ENCODE measurements at regions not wholly inside any gene's neighbourhood (a gene's known extent, or its start where the extent isn't known, plus 50 kb on each side); places are given as distances from the start of the nearest gene placed in this dataset.

- no peak for TF ChIP-seq CTCF (IDR thresholded peaks at IDR 0.05; ENCODE audit: insufficient read depth, low read length, poor library complexity, severe bottlenecking)
- DNase-seq (ENCODE audit: low read depth): no peak
- Histone ChIP-seq H3K36me3 (ENCODE audit: control insufficient read depth, insufficient read depth, low read length) (no peaks in the 10 kb centered on the region), H3K4me3 (ENCODE audit: low read depth, low read length) (no peak overlapping the region), H3K27me3 (ENCODE audit: control insufficient read depth, insufficient read depth, low read length) (no peaks in the 10 kb centered on the region)
Measured at GRCh38 chr2:175568109-175568730, 386.7 kb upstream of the ATP5MC3 start.

- H3K4me3 ChIP-seq (ENCODE audit: low read depth, low read length): no peak overlapping the region
- TF ChIP-seq CTCF (IDR thresholded peaks at IDR 0.05; ENCODE audit: insufficient read depth, low read length, poor library complexity, severe bottlenecking): no peak
Measured at GRCh38 chr2:175567435-175568061, 386.0 kb upstream of the ATP5MC3 start.

GRCh38 chr2:175560521-175561169 is 379.1 kb upstream of the ATP5MC3 start:
- Histone ChIP-seq H3K36me3 (ENCODE audit: control insufficient read depth, insufficient read depth, low read length) (no peaks in the 10 kb centered on the region), H3K27me3 (ENCODE audit: control insufficient read depth, insufficient read depth, low read length) (no peaks in the 10 kb centered on the region), H3K4me3 (ENCODE audit: low read depth, low read length) (no peak overlapping the region)
- TF ChIP-seq CTCF (IDR thresholded peaks at IDR 0.05; ENCODE audit: insufficient read depth, low read length, poor library complexity, severe bottlenecking): no peak
- no peak for DNase-seq (ENCODE audit: low read depth)

More at GRCh38 chr2:175567435-175568061, 386.0 kb upstream of the ATP5MC3 start:
- no peak for DNase-seq (ENCODE audit: low read depth)
- H3K36me3 ChIP-seq (ENCODE audit: control insufficient read depth, insufficient read depth, low read length): no peaks in the 10 kb centered on the region
- no peaks in the 10 kb centered on the region for H3K27me3 ChIP-seq (ENCODE audit: control insufficient read depth, insufficient read depth, low read length)

- DNase-seq (ENCODE audit: low read depth): no peak
- no peak for TF ChIP-seq CTCF (IDR thresholded peaks at IDR 0.05; ENCODE audit: insufficient read depth, low read length, poor library complexity, severe bottlenecking)
- H3K4me3 ChIP-seq (ENCODE audit: low read depth, low read length): no peak overlapping the region
- H3K27me3 ChIP-seq (ENCODE audit: control insufficient read depth, insufficient read depth, low read length): no peaks in the 10 kb centered on the region
- no peaks in the 10 kb centered on the region for H3K36me3 ChIP-seq (ENCODE audit: control insufficient read depth, insufficient read depth, low read length)
Measured at GRCh38 chr2:175559613-175560012, 378.1 kb upstream of the ATP5MC3 start.

GRCh38 chr2:175557810-175558377 is 376.4 kb upstream of the ATP5MC3 start:
- Histone ChIP-seq H3K4me3 (ENCODE audit: low read depth, low read length) (no peak overlapping the region), H3K27me3 (ENCODE audit: control insufficient read depth, insufficient read depth, low read length) (no peaks in the 10 kb centered on the region), H3K36me3 (ENCODE audit: control insufficient read depth, insufficient read depth, low read length) (no peaks in the 10 kb centered on the region)
- DNase-seq (ENCODE audit: low read depth): no peak
- TF ChIP-seq CTCF (IDR thresholded peaks at IDR 0.05; ENCODE audit: insufficient read depth, low read length, poor library complexity, severe bottlenecking): no peak
